ENCODE measurements at regions not wholly inside any gene's neighbourhood (a gene's known extent, or its start where the extent isn't known, plus 50 kb on each side); places are given as distances from the start of the nearest gene placed in this dataset.

- H3K4me1 ChIP-seq (replicated peaks), result no peaks in the 10 kb centered on the region
- TF ChIP-seq POLR2A (IDR thresholded peaks at IDR 0.05) (no peak), POLR2AphosphoS5 (IDR thresholded peaks at IDR 0.05) (no peak)
- TF ChIP-seq, protein P1, sequence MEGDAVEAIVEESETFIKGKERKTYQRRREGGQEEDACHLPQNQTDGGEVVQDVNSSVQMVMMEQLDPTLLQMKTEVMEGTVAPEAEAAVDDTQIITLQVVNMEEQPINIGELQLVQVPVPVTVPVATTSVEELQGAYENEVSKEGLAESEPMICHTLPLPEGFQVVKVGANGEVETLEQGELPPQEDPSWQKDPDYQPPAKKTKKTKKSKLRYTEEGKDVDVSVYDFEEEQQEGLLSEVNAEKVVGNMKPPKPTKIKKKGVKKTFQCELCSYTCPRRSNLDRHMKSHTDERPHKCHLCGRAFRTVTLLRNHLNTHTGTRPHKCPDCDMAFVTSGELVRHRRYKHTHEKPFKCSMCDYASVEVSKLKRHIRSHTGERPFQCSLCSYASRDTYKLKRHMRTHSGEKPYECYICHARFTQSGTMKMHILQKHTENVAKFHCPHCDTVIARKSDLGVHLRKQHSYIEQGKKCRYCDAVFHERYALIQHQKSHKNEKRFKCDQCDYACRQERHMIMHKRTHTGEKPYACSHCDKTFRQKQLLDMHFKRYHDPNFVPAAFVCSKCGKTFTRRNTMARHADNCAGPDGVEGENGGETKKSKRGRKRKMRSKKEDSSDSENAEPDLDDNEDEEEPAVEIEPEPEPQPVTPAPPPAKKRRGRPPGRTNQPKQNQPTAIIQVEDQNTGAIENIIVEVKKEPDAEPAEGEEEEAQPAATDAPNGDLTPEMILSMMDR (IDR thresholded peaks at IDR 0.05), result no peak
- no peaks in the 10 kb centered on the region for H3K27me3 ChIP-seq (replicated peaks; ENCODE audit: insufficient read depth)
- no peaks in the 10 kb centered on the region for H3K36me3 ChIP-seq
- no peak overlapping the region for H3K27ac ChIP-seq
- H3K9me3 ChIP-seq, result no peaks in the 10 kb centered on the region
- intact Hi-C loops (cut with DNase I), result no loop called here
- DNase-seq (ENCODE audit: low spot score), result no peak
- WGBS, result 98% methylated on average over 1 of the region's 1 CpG
- no peak overlapping the region for H3K4me3 ChIP-seq
Measured at GRCh38 chr5:117295941-117296340, 721.3 kb upstream of the SEMA6A start.

- no peaks in the 10 kb centered on the region for H3K4me1 ChIP-seq (replicated peaks)
- H3K4me3 ChIP-seq, result no peak overlapping the region
- intact Hi-C loops (cut with DNase I), result no loop called here
- H3K36me3 ChIP-seq, result no peaks in the 10 kb centered on the region
- no peak overlapping the region for H3K27ac ChIP-seq
- H3K27me3 ChIP-seq (replicated peaks; ENCODE audit: insufficient read depth), result no peaks in the 10 kb centered on the region
- WGBS, result 83% methylated on average over 1 of the region's 1 CpG
- no peak for TF ChIP-seq POLR2AphosphoS5 (IDR thresholded peaks at IDR 0.05)
- TF ChIP-seq, protein P1 (IDR thresholded peaks at IDR 0.05), result no peak
- no peak for TF ChIP-seq POLR2A (IDR thresholded peaks at IDR 0.05)
- no peak for DNase-seq (ENCODE audit: low spot score)
- H3K9me3 ChIP-seq, result no peaks in the 10 kb centered on the region
Measured at GRCh38 chr5:117286813-117287212, 712.2 kb upstream of the SEMA6A start.

DNA sequence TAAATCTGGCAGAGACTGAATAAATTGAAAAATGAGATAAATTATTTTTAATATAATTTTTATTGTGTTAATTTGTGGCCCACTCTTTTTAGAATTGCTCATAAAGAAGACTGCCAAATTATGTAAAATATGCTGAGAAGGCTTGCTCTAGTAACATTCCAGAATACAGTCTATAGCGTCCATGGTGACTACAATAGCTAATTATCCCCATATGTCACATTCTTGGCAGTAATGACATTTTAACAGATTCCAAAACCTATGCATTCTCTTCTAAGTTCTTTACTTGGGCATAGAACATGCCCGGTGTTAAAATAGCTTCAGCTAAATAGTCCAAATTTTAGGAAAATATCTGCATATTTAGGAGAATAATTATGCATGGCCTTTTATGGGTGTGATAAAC is 697.0 kb upstream of the SEMA6A start:
- 63% methylated on average over 2 of the region's 2 CpGs for WGBS
- H3K36me3 ChIP-seq, result no peaks in the 10 kb centered on the region
- intact Hi-C loops (cut with DNase I), result no loop called here

DNA sequence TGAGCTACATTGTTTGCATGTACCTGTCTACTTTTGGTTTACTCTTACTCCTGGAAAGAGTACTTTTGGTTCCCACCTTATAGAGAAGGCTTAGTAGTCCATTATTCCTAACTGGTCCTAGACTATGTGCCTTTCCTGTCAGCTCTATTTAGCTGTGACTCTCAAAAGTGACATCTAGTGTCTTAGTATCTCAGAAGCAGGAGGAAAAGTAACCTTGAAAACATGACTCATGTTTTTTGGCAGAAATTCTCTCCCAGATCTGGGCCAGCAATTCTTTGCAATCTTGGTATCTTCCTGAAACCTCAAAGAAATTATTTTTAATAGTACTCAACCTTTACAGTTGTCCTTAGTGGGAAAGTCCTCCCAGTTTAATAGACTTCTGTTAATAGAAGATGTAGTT is 691.7 kb upstream of the SEMA6A start:
- TF ChIP-seq, protein P1 (IDR thresholded peaks at IDR 0.05), result no peak
- TF ChIP-seq POLR2A (IDR thresholded peaks at IDR 0.05), result no peak
- TF ChIP-seq POLR2AphosphoS5 (IDR thresholded peaks at IDR 0.05), result no peak
- Histone ChIP-seq H3K4me1 (replicated peaks) (no peaks in the 10 kb centered on the region), H3K27ac (no peak overlapping the region), H3K36me3 (no peaks in the 10 kb centered on the region), H3K4me3 (no peak overlapping the region), H3K9me3 (no peaks in the 10 kb centered on the region), H3K27me3 (replicated peaks; ENCODE audit: insufficient read depth) (no peaks in the 10 kb centered on the region)
- intact Hi-C loops (cut with DNase I), result no loop called here
- no peak for DNase-seq (ENCODE audit: low spot score)

More for the DNA sequence above, 697.0 kb upstream of the SEMA6A start:
- H3K27ac ChIP-seq, result no peak overlapping the region
- H3K9me3 ChIP-seq, result no peaks in the 10 kb centered on the region
- H3K27me3 ChIP-seq (replicated peaks; ENCODE audit: insufficient read depth), result no peaks in the 10 kb centered on the region
- H3K4me3 ChIP-seq, result no peak overlapping the region
- TF ChIP-seq POLR2AphosphoS5 (IDR thresholded peaks at IDR 0.05), result no peak
- TF ChIP-seq, protein P1 (IDR thresholded peaks at IDR 0.05), result no peak
- no peak for TF ChIP-seq POLR2A (IDR thresholded peaks at IDR 0.05)
- no peak for DNase-seq (ENCODE audit: low spot score)
- H3K4me1 ChIP-seq (replicated peaks), result no peaks in the 10 kb centered on the region

GRCh38 chr5:117263231-117263630 is 688.6 kb upstream of the SEMA6A start:
- Histone ChIP-seq H3K27me3 (replicated peaks; ENCODE audit: insufficient read depth) (no peaks in the 10 kb centered on the region), H3K36me3 (no peaks in the 10 kb centered on the region), H3K4me3 (no peak overlapping the region), H3K27ac (no peak overlapping the region), H3K9me3 (no peaks in the 10 kb centered on the region), H3K4me1 (replicated peaks) (no peaks in the 10 kb centered on the region)
- no peak for TF ChIP-seq POLR2AphosphoS5 (IDR thresholded peaks at IDR 0.05)
- no peak for TF ChIP-seq POLR2A (IDR thresholded peaks at IDR 0.05)
- TF ChIP-seq, protein P1 (IDR thresholded peaks at IDR 0.05), result no peak
- DNase-seq (ENCODE audit: low spot score), result no peak
- WGBS, result 6% methylated on average over 1 of the region's 1 CpG
- intact Hi-C loops (cut with DNase I), result no loop called here
